ENCODE measurements at regions not wholly inside any gene's neighbourhood (a gene's known extent, or its start where the extent isn't known, plus 50 kb on each side); places are given as distances from the start of the nearest gene placed in this dataset.
"Not testable (repeated sequence)": the region's sequence is repeated elsewhere in the genome, so short reads cannot be mapped to it uniquely, and the experiment has no call there.

GRCh38 chr14:83611491-83611890 is 1918.5 kb upstream of the FLRT2 start:
- DNase-seq (ENCODE audit: insufficient read length, low spot score) (no peak), FAIRE-seq (no peak)
- no peak for TF ChIP-seq CTCF (IDR thresholded peaks at IDR 0.05; ENCODE audit: insufficient read depth, missing control alignments)

GRCh38 chr14:83611906-83612390 is 1918.0 kb upstream of the FLRT2 start:
- FAIRE-seq (no peak), DNase-seq (ENCODE audit: insufficient read length, low spot score) (no peak)
- no peak for TF ChIP-seq CTCF (IDR thresholded peaks at IDR 0.05; ENCODE audit: insufficient read depth, missing control alignments)

- DNase-seq (ENCODE audit: insufficient read length, low spot score) (no peak), FAIRE-seq (no peak)
- TF ChIP-seq CTCF (IDR thresholded peaks at IDR 0.05; ENCODE audit: insufficient read depth, missing control alignments), result no peak
Measured at GRCh38 chr14:83614956-83615355, 1915.0 kb upstream of the FLRT2 start.

GRCh38 chr14:83624541-83624940 is 1905.4 kb upstream of the FLRT2 start:
- DNase-seq (ENCODE audit: insufficient read length, low spot score), result no peak
- FAIRE-seq, result no peak
- no peak for TF ChIP-seq CTCF (IDR thresholded peaks at IDR 0.05; ENCODE audit: insufficient read depth, missing control alignments)

GRCh38 chr14:83632375-83632774 is 1897.6 kb upstream of the FLRT2 start:
- FAIRE-seq (no peak), DNase-seq (ENCODE audit: insufficient read length, low spot score) (no peak)
- TF ChIP-seq CTCF (IDR thresholded peaks at IDR 0.05; ENCODE audit: insufficient read depth, missing control alignments), result no peak

GRCh38 chr14:83638748-83639504 is 1891.0 kb upstream of the FLRT2 start:
- FAIRE-seq (no peak), DNase-seq (ENCODE audit: insufficient read length, low spot score) (no peak)
- no peak for TF ChIP-seq CTCF (IDR thresholded peaks at IDR 0.05; ENCODE audit: insufficient read depth, missing control alignments)

- not testable (repeated sequence) for FAIRE-seq; DNase-seq (ENCODE audit: insufficient read length, low spot score)
Measured at GRCh38 chr14:83639505-83639875, 1890.5 kb upstream of the FLRT2 start.
